COLO668 (cell line): ENCODE measurements at regions not wholly inside any gene's neighbourhood (a gene's known extent, or its start where the extent isn't known, plus 50 kb on each side); places are given as distances from the start of the nearest gene placed in this dataset.

Experiments used
- DNase-seq: peaks from one replicate; lab custom pipeline; 2025; ENCODE audit not compliant: unreplicated experiment; lab: John Stamatoyannopoulos, UW

DNA sequence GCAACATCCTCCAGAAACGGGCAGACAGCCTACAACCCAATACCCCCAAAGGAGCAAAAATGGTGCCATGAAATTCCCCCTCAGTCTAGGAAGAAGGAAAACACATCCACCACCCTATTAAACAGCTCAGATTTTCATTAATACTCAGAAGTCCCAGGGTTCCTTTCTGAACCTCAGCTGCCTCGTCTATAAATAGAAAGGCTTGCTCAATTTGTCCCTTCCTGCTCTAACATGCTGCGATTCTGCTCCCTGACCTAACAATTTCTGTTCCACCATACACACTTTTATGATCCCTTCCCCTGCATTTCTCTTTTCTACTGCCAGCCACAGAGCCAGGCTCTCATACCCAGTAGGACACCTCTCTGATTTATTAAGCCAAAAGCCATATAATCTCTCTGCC lies 68.1 kb downstream of the MTERF1 start:
- DNase-seq = no peak

DNA sequence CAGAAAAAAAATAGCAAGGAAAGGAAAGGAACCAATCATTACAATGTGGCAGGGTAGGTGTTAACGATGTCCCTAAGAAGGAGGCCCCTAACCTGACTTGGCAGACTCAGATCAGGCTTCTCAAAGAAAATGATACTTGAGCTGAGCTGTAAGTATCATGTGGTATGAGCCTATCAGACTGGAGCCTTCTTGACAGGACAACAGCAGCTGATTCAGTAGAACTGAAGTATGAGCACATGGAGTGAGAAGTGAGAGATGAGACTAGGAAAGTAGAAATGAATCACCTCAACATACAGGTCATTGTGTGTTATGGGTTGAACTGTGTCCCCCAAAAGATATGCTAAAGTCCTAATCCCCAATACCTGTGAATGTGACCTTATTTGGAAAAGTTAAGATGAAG lies 66.3 kb downstream of the MTERF1 start:
- no peak for DNase-seq
